Tibial nerve (tissue), 4 donors: ENCODE measurements at regions not wholly inside any gene's neighbourhood (a gene's known extent, or its start where the extent isn't known, plus 50 kb on each side); places are given as distances from the start of the nearest gene placed in this dataset.

ENCODE experiments used
- EP300 ChIP-seq, 2 donors: sonication (generic); formaldehyde crosslinking; IDR thresholded peaks; one replicate each; pipeline ENCODE4 v1.6.1; 2017; ENCODE audit warnings: antibody characterized with exemption in 2 of 2, mild to moderate bottlenecking in 1 of 2
- POLR2A ChIP-seq, 2 donors: fragments of 450-650 bp; IDR thresholded peaks; one replicate each; pipeline ENCODE4 v1.6.1; 2017; ENCODE audit warnings: antibody characterized with exemption in 2 of 2, mild to moderate bottlenecking in 2 of 2, moderate library complexity in 2 of 2
- TF ChIP-seq, protein P1 (sequence below), 5 experiments: fragments of 200-600 bp in 3 of 5; fragments of 450-650 bp in 2 of 5; sonication (generic) in 3 of 5; IDR thresholded peaks; one replicate each; pipeline ENCODE4 v1.5.1; 2016 to 2019; ENCODE audit warnings: antibody characterized with exemption in 5 of 5, mild to moderate bottlenecking in 3 of 5, moderate library complexity in 2 of 5

DNA sequence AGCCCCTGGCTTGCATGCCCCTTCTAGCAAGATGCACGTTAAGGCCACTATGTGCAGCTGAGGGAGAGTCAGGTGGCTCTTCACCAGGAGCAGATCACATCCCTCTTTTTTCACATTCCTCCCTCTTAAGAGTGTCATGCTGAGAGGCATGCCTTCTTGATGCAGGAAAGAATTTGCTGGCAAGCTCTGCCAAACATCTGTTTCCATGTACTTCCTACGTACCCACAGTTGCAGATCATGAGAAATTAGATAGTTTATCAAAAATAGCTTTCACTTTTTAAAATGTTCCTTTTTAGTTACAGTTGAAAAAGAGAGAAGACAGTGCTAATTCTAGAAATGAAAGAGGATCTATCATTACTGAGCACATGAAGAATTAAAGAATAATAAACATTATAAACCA is 79.7 kb upstream of the ZNF722 start:
- TF ChIP-seq POLR2A (IDR thresholded peaks at IDR 0.05) (no peak), EP300 (IDR thresholded peaks at IDR 0.05) (no peak)
- TF ChIP-seq, protein P1, sequence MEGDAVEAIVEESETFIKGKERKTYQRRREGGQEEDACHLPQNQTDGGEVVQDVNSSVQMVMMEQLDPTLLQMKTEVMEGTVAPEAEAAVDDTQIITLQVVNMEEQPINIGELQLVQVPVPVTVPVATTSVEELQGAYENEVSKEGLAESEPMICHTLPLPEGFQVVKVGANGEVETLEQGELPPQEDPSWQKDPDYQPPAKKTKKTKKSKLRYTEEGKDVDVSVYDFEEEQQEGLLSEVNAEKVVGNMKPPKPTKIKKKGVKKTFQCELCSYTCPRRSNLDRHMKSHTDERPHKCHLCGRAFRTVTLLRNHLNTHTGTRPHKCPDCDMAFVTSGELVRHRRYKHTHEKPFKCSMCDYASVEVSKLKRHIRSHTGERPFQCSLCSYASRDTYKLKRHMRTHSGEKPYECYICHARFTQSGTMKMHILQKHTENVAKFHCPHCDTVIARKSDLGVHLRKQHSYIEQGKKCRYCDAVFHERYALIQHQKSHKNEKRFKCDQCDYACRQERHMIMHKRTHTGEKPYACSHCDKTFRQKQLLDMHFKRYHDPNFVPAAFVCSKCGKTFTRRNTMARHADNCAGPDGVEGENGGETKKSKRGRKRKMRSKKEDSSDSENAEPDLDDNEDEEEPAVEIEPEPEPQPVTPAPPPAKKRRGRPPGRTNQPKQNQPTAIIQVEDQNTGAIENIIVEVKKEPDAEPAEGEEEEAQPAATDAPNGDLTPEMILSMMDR (IDR thresholded peaks at IDR 0.05) = no peak
